PC-9 (cell line): ENCODE measurements at regions not wholly inside any gene's neighbourhood (a gene's known extent, or its start where the extent isn't known, plus 50 kb on each side); places are given as distances from the start of the nearest gene placed in this dataset.

ENCODE experiments used
- BruUV-seq: library from RNA; stranded (reverse); fragments of 400-500 nt; replicated peaks from 2 replicates; lab custom pipeline; 2021; lab: Mats Ljungman, UMichigan
- CTCF ChIA-PET: fragments of 300-600 bp; sonication (Branson Sonifier 250); formaldehyde crosslinking; loops from one replicate; lab custom pipeline; 2022; ENCODE audit warnings: antibody characterized with exemption; lab: Charles Lee
- POLR2A ChIA-PET: fragments of 300-600 bp; sonication (Branson Sonifier 250); formaldehyde crosslinking; loops from one replicate; lab custom pipeline; 2022; ENCODE audit warnings: antibody characterized with exemption; ENCODE audit not compliant: unreplicated experiment; lab: Charles Lee
- DNase-seq, 2 experiments: peaks; one replicate each; pipeline versions ENCODE4 v3.0.0 to v3.0.0-alpha.2; 2015 to 2022; ENCODE audit warnings: mixed read lengths in 1 of 2
- H2AFZ ChIP-seq: fragments of 200-600 bp; sonication (generic); 2 replicates; pipeline ENCODE4 v1.8.1; 2017; ENCODE audit warnings: antibody characterized with exemption
- H3F3A ChIP-seq: fragments of 200-600 bp; sonication (generic); 2 replicates; pipeline ENCODE4 v1.8.1; 2017; ENCODE audit warnings: antibody characterized with exemption, mild to moderate bottlenecking, low read depth; ENCODE audit not compliant: insufficient read depth
- H3K27ac ChIP-seq: fragments of 200-600 bp; sonication (generic); 2 replicates; pipeline ENCODE4 v1.6.1; 2016; ENCODE audit warnings: mixed run types
- H3K27me3 ChIP-seq: fragments of 200-600 bp; sonication (generic); 2 replicates; pipeline ENCODE4 v1.6.1; 2016; ENCODE audit warnings: low read depth, mixed run types; ENCODE audit not compliant: insufficient read depth
- H3K36me3 ChIP-seq: fragments of 200-600 bp; sonication (generic); 2 replicates; pipeline ENCODE4 v1.6.1; 2016; ENCODE audit warnings: low read depth, mixed run types
- H3K4me1 ChIP-seq: fragments of 200-600 bp; sonication (generic); replicated peaks from 2 replicates; pipeline ENCODE4 v1.6.1; 2016; ENCODE audit warnings: mixed run types; ENCODE audit not compliant: insufficient read depth
- H3K4me2 ChIP-seq: fragments of 200-600 bp; sonication (generic); 2 replicates; pipeline ENCODE4 v1.6.1; 2017; ENCODE audit warnings: mixed run types
- H3K4me3 ChIP-seq: fragments of 200-600 bp; sonication (generic); 2 replicates; pipeline ENCODE4 v1.6.1; 2016; ENCODE audit warnings: mixed run types
- H3K79me2 ChIP-seq: fragments of 200-600 bp; sonication (generic); 2 replicates; pipeline ENCODE4 v1.6.1; 2017; ENCODE audit warnings: low read depth, mixed run types
- H3K9me2 ChIP-seq: fragments of 200-600 bp; sonication (generic); 2 replicates; pipeline ENCODE4 v1.8.1; 2017; ENCODE audit warnings: mild to moderate bottlenecking; ENCODE audit not compliant: insufficient read depth
- H3K9me3 ChIP-seq: fragments of 200-600 bp; sonication (generic); 2 replicates; pipeline ENCODE4 v1.8.1; 2016; ENCODE audit warnings: low read depth; ENCODE audit not compliant: insufficient read depth
- H4K20me1 ChIP-seq: fragments of 200-600 bp; sonication (generic); 2 replicates; pipeline ENCODE4 v1.8.1; 2017; ENCODE audit not compliant: insufficient read depth
- EZH2 ChIP-seq: fragments of 200-600 bp; sonication (generic); IDR thresholded peaks from 2 replicates; pipeline ENCODE4 v1.8.0; 2017; ENCODE audit warnings: antibody characterized with exemption, low read depth
- intact Hi-C: fragments of 100-400 bp; cut with micrococcal nuclease; formaldehyde crosslinking; loops from one replicate; pipeline ENCODE4 v1.10.0; 2022; ENCODE audit not compliant: unreplicated experiment
- TF ChIP-seq, protein P1 (sequence below): fragments of 200-600 bp; sonication (generic); conservative IDR thresholded peaks from 2 replicates; pipeline ENCODE4 v1.6.1; 2017; ENCODE audit warnings: mixed run types, antibody characterized with exemption, mild to moderate bottlenecking, moderate library complexity

DNA sequence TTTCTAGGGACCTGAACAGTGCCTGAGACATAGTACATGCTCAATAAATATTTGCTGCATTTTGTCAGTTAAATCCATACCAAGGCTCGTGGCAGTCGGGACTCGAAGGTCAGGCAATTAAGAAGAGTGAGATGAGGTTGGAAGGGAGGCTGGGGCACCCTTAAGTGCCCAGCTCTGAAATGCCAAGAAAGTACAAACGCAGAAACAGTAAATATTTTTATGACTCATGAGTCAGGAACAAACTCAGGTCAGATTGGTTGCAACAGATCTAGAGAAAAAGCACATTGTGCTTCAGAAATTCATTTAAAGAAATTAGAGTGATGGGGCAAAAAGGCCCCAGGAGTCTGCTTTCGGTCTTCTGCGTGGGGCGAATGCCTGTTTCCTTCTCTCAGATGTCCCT, 83.0 kb upstream of the FZD10 start:
- no peaks in the 10 kb centered on the region for H3F3A ChIP-seq
- no peaks in the 10 kb centered on the region for H3K36me3 ChIP-seq
- BruUV-seq, result no TSS peak
- POLR2A ChIA-PET, result no interaction called here
- no peak overlapping the region for H2AFZ ChIP-seq
- H3K4me3 ChIP-seq, result no peak overlapping the region
- CTCF ChIA-PET, result interaction anchor here (0.5 kb wide), 1 partner anchor 10 kb away, joined by 7 read pairs; no protein-coding TSS in a partner anchor
- H3K79me2 ChIP-seq, result no peaks in the 10 kb centered on the region
- no peaks in the 10 kb centered on the region for H3K4me1 ChIP-seq
- no peaks in the 10 kb centered on the region for H3K9me3 ChIP-seq
- peaks cover 39% of the 10 kb centered on the region for H3K27me3 ChIP-seq
- intact Hi-C loops, result no loop called here
- H3K9me2 ChIP-seq, result no peaks in the 10 kb centered on the region; the same call in 1 of the 2 replicates
- H3K4me2 ChIP-seq, result no peak overlapping the region
- no peak overlapping the region for H3K27ac ChIP-seq
- H4K20me1 ChIP-seq, result no peaks in the 10 kb centered on the region
- TF ChIP-seq, protein P1, sequence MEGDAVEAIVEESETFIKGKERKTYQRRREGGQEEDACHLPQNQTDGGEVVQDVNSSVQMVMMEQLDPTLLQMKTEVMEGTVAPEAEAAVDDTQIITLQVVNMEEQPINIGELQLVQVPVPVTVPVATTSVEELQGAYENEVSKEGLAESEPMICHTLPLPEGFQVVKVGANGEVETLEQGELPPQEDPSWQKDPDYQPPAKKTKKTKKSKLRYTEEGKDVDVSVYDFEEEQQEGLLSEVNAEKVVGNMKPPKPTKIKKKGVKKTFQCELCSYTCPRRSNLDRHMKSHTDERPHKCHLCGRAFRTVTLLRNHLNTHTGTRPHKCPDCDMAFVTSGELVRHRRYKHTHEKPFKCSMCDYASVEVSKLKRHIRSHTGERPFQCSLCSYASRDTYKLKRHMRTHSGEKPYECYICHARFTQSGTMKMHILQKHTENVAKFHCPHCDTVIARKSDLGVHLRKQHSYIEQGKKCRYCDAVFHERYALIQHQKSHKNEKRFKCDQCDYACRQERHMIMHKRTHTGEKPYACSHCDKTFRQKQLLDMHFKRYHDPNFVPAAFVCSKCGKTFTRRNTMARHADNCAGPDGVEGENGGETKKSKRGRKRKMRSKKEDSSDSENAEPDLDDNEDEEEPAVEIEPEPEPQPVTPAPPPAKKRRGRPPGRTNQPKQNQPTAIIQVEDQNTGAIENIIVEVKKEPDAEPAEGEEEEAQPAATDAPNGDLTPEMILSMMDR, result no peak
- no peak for TF ChIP-seq EZH2
- DNase-seq, result no peak

DNA sequence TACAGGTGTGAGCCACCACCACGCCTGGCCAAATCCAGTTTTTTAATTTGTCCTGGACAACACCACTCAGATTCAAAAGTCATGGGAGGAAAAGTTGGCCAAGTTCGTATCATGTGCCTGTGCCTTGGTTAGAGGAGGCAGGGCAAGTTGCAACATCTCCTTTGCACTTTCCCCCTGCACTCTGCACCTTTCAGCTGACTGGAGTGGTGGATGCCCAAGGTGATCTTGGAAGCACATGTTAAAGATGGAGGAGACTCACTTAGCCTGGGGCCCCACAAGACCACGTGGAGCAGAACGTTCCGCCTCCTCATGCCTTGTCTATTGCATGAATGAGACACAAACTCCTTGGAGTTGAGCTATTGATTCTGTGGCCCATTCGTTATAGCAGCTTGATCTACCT, 82.1 kb upstream of the FZD10 start:
- TF ChIP-seq, protein P1, result no peak
- no peak for TF ChIP-seq EZH2
- Histone ChIP-seq H3K4me3 (no peak overlapping the region), H3K36me3 (no peaks in the 10 kb centered on the region), H2AFZ (no peak overlapping the region), H3K9me2 (no peaks in the 10 kb centered on the region; the same call in 1 of the 2 replicates), H3K9me3 (no peaks in the 10 kb centered on the region), H3K27me3 (peaks cover 46% of the 10 kb centered on the region), H3F3A (no peaks in the 10 kb centered on the region), H3K79me2 (no peaks in the 10 kb centered on the region), H3K4me2 (no peak overlapping the region), H3K27ac (no peak overlapping the region), H4K20me1 (no peaks in the 10 kb centered on the region), H3K4me1 (no peaks in the 10 kb centered on the region)
- intact Hi-C loops, result no loop called here
- no TSS peak for BruUV-seq
- no peak for DNase-seq
- ChIA-PET POLR2A (no interaction called here), CTCF (no interaction called here)

DNA sequence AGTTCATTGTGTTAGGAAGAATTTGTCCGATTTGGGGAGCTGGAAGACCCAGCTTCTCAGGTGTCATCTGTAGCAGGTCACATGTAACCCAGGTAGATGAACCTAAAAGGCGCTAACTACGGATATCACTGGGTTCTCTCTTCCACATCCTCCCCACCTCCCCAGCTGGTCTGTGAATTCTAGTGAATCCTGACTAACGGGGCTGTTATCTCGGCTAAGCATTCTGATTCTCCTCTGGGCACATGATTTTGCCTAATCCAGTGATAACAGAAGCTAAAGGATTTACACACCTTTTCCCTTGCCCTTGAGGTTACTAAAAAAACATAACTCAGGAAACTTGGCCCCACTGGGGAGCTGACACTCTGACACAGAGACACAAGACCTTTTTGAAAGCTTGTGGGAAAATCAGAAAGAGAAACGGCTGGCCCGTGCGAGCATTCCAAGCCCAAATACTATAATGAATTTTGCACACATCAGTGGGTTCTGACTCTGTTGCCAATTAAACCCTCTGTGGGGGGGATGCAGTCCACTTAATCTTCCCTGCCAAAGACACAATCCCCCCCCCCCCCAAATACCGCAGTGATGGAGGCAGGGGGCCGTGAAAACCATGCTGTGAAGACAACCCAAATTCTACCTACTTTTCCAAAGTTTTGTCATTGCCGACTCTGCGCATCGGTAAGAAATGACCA, 81.0 kb upstream of the FZD10 start:
- no peak overlapping the region for H2AFZ ChIP-seq
- ChIA-PET CTCF (interaction anchor here (0.6 kb wide), 1 partner anchor 49 kb away, joined by 6 read pairs; no protein-coding TSS in a partner anchor), POLR2A (no interaction called here)
- peaks cover 54% of the 10 kb centered on the region for H3K27me3 ChIP-seq
- H3K4me1 ChIP-seq, result no peaks in the 10 kb centered on the region
- H3K27ac ChIP-seq, result no peak overlapping the region
- no peaks in the 10 kb centered on the region for H3K9me3 ChIP-seq
- intact Hi-C loops, result no loop called here
- no peaks in the 10 kb centered on the region; the same call in 1 of the 2 replicates for H3K9me2 ChIP-seq
- H3K79me2 ChIP-seq, result no peaks in the 10 kb centered on the region
- no peaks in the 10 kb centered on the region for H3K36me3 ChIP-seq
- H3K4me2 ChIP-seq, result no peak overlapping the region
- no peak for TF ChIP-seq EZH2
- TF ChIP-seq, protein P1, result no peak
- no peaks in the 10 kb centered on the region for H4K20me1 ChIP-seq
- DNase-seq, result no peak
- no peaks in the 10 kb centered on the region for H3F3A ChIP-seq
- BruUV-seq, result no TSS peak
- no peak overlapping the region for H3K4me3 ChIP-seq
